Calu3 (cell line): ENCODE measurements at regions not wholly inside any gene's neighbourhood (a gene's known extent, or its start where the extent isn't known, plus 50 kb on each side); places are given as distances from the start of the nearest gene placed in this dataset.

Source experiments
- BruUV-seq: library from RNA; stranded (reverse); fragments of 400-500 nt; replicated peaks from 2 replicates; lab custom pipeline; 2021; lab: Mats Ljungman, UMichigan
- CTCF ChIA-PET: fragments of 300-600 bp; sonication (Branson Sonifier 250); formaldehyde crosslinking; loops from one replicate; lab custom pipeline; 2022; ENCODE audit warnings: antibody characterized with exemption; lab: Charles Lee
- DNase-seq: peaks from one replicate; pipeline ENCODE4 v3.0.0; 2022
- H3K27ac Mint-ChIP-seq: one replicate; pipeline ENCODE4 v1.8.0; 2022; ENCODE audit warnings: mixed read lengths; ENCODE audit not compliant: unreplicated experiment
- H3K27me3 Mint-ChIP-seq: one replicate; pipeline ENCODE4 v1.8.0; 2022; ENCODE audit warnings: mixed read lengths; ENCODE audit not compliant: unreplicated experiment
- H3K36me3 Mint-ChIP-seq: one replicate; pipeline ENCODE4 v1.8.0; 2022; ENCODE audit warnings: mild to moderate bottlenecking, moderate library complexity, mixed read lengths; ENCODE audit not compliant: insufficient read depth, unreplicated experiment
- H3K4me1 Mint-ChIP-seq: one replicate; pipeline ENCODE4 v1.8.0; 2022; ENCODE audit warnings: mild to moderate bottlenecking, low read depth, mixed read lengths; ENCODE audit not compliant: unreplicated experiment
- H3K4me3 Mint-ChIP-seq: one replicate; pipeline ENCODE4 v1.8.0; 2022; ENCODE audit warnings: mild to moderate bottlenecking, low read depth, moderate library complexity, mixed read lengths; ENCODE audit not compliant: unreplicated experiment
- H3K9me3 Mint-ChIP-seq: one replicate; pipeline ENCODE4 v1.8.0; 2022; ENCODE audit warnings: low read depth, mixed read lengths; ENCODE audit not compliant: unreplicated experiment
- CTCF ChIP-seq: fragments of 200-600 bp; IDR thresholded peaks from one replicate; pipeline ENCODE4 v1.8.0; 2022; ENCODE audit warnings: antibody characterized with exemption; ENCODE audit not compliant: unreplicated experiment
- intact Hi-C: fragments of 100-400 bp; cut with micrococcal nuclease; formaldehyde crosslinking; loops from one replicate; pipeline ENCODE4 v1.10.0; 2022; ENCODE audit not compliant: unreplicated experiment

- Mint-ChIP-seq H3K4me1 (no peaks in the 10 kb centered on the region), H3K27me3 (no peaks in the 10 kb centered on the region), H3K9me3 (no peaks in the 10 kb centered on the region), H3K4me3 (no peak overlapping the region), H3K27ac (no peak overlapping the region), H3K36me3 (no peaks in the 10 kb centered on the region)
- no peak for TF ChIP-seq CTCF
- intact Hi-C loops, result loop anchor here (5.0 to 10.0 kb wide), 2 partner anchors 160 to 273 kb away; no protein-coding TSS in a partner anchor
- no TSS peak for BruUV-seq
- DNase-seq, result no peak
- CTCF ChIA-PET, result no interaction called here
These were observed 97.0 kb downstream of the BTBD3 start for GRCh38 chr20:12014736-12015135.

- H3K36me3 Mint-ChIP-seq, result no peaks in the 10 kb centered on the region
- no peaks in the 10 kb centered on the region for H3K27me3 Mint-ChIP-seq
- H3K9me3 Mint-ChIP-seq, result no peaks in the 10 kb centered on the region
- intact Hi-C loops, result loop anchor here (10.0 kb wide), 1 partner anchor 159 kb away; no protein-coding TSS in a partner anchor
- no peak for DNase-seq
- H3K27ac Mint-ChIP-seq, result no peak overlapping the region
- CTCF ChIA-PET, result no interaction called here
- no TSS peak for BruUV-seq
- no peak for TF ChIP-seq CTCF
- H3K4me1 Mint-ChIP-seq, result no peaks in the 10 kb centered on the region
- no peak overlapping the region for H3K4me3 Mint-ChIP-seq
These were observed 98.6 kb downstream of the BTBD3 start for GRCh38 chr20:12016291-12016690.

GRCh38 chr20:12019715-12020114 is 102.0 kb downstream of the BTBD3 start:
- Mint-ChIP-seq H3K4me1 (no peaks in the 10 kb centered on the region), H3K4me3 (no peak overlapping the region), H3K27me3 (no peaks in the 10 kb centered on the region), H3K36me3 (no peaks in the 10 kb centered on the region), H3K27ac (no peak overlapping the region), H3K9me3 (no peaks in the 10 kb centered on the region)
- no peak for DNase-seq
- intact Hi-C loops, result loop anchor here (10.0 kb wide), 1 partner anchor 155 kb away; no protein-coding TSS in a partner anchor
- CTCF ChIA-PET, result no interaction called here
- BruUV-seq, result no TSS peak
- TF ChIP-seq CTCF, result no peak

- intact Hi-C loops, result no loop called here
- BruUV-seq, result no TSS peak
- CTCF ChIA-PET, result no interaction called here
These were observed 103.2 kb downstream of the BTBD3 start for GRCh38 chr20:12020846-12021245.

More at GRCh38 chr20:12020846-12021245, 103.2 kb downstream of the BTBD3 start:
- Mint-ChIP-seq H3K4me3 (no peak overlapping the region), H3K27ac (no peak overlapping the region), H3K36me3 (no peaks in the 10 kb centered on the region), H3K9me3 (no peaks in the 10 kb centered on the region), H3K27me3 (no peaks in the 10 kb centered on the region), H3K4me1 (no peaks in the 10 kb centered on the region)
- TF ChIP-seq CTCF, result no peak
- DNase-seq, result no peak
